BJ (cell line): ENCODE measurements at regions not wholly inside any gene's neighbourhood (a gene's known extent, or its start where the extent isn't known, plus 50 kb on each side); places are given as distances from the start of the nearest gene placed in this dataset.

Experiments used
- CTCF ChIA-PET: fragments of 350-600 bp; formaldehyde crosslinking; extraction: SDS; loops from one replicate; lab custom pipeline; 2021; ENCODE audit warnings: antibody characterized with exemption, inconsistent platforms; lab: Yijun Ruan, JAX
- POLR2A ChIA-PET: fragments of 300-600 bp; sonication (Branson Sonifier 250); formaldehyde crosslinking; extraction: SDS; loops from one replicate; lab custom pipeline; 2021; ENCODE audit warnings: antibody characterized with exemption; lab: Charles Lee
- DNase-seq: peaks from one replicate; pipeline ENCODE4 v3.0.0-alpha.2; 2011; ENCODE audit warnings: low read depth
- H3K27me3 ChIP-seq: 2 replicates; pipeline ENCODE4 v1.6.0; 2011; ENCODE audit warnings: low read length; ENCODE audit not compliant: control insufficient read depth, insufficient read depth
- H3K36me3 ChIP-seq: 2 replicates; pipeline ENCODE4 v1.5.1; 2011; ENCODE audit warnings: low read length; ENCODE audit not compliant: control insufficient read depth, insufficient read depth
- H3K4me3 ChIP-seq: 2 replicates; pipeline ENCODE4 v1.5.1; 2011; ENCODE audit warnings: low read depth, mild to moderate bottlenecking, control low read depth, low read length
- TF ChIP-seq, protein P1 (sequence below): IDR thresholded peaks from 2 replicates; pipeline ENCODE4 v1.5.1; 2011; ENCODE audit warnings: low read depth, mild to moderate bottlenecking, control low read depth, inconsistent platforms, low read length, moderate library complexity; ENCODE audit not compliant: insufficient read depth

DNA sequence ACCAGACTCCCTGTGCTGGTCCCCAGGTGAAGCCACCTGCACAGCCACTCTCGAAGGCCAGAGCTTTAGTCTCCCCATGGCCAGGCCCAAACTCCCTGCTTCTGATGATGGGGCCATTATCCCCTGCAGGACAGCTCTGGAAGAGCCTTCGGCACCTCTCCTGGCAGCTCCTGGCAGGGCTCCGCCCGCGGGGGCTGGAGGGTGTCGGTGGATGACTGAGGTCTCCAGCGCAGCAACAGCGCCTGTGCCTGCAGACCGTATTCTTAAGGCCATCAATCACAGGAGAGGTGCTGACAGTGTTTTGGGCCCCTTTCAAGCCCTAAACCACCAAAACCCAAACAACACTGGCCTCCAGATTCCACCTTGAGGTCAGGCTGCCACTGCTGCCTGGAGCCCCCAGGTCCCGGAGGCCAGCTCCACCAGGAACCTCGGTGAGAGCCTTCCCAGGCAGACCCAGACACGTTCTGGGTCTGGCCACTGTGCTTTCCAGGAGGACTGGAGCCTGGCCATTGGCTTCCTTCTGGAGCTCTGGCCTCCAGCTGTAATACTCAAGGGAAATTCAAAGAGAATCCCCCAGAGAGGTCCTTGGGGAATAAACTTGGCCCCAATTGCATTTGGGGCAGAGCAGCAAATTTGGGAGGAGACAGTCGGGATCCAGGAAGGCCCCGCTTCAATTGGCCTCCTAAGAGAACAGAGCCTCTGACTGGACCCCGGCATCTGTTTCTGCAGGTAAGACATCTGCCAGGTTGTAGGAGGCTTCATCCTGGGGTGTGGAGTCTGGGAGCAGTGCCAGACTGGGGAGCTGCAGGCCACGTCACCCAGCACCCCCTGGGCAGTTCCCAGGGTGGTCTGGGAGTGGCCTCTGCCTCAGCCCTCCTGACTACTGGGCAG lies 210.6 kb upstream of the RTL1 start:
- ChIA-PET POLR2A (no interaction called here), CTCF (no interaction called here)
- TF ChIP-seq, protein P1, sequence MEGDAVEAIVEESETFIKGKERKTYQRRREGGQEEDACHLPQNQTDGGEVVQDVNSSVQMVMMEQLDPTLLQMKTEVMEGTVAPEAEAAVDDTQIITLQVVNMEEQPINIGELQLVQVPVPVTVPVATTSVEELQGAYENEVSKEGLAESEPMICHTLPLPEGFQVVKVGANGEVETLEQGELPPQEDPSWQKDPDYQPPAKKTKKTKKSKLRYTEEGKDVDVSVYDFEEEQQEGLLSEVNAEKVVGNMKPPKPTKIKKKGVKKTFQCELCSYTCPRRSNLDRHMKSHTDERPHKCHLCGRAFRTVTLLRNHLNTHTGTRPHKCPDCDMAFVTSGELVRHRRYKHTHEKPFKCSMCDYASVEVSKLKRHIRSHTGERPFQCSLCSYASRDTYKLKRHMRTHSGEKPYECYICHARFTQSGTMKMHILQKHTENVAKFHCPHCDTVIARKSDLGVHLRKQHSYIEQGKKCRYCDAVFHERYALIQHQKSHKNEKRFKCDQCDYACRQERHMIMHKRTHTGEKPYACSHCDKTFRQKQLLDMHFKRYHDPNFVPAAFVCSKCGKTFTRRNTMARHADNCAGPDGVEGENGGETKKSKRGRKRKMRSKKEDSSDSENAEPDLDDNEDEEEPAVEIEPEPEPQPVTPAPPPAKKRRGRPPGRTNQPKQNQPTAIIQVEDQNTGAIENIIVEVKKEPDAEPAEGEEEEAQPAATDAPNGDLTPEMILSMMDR: no peak
- Histone ChIP-seq H3K27me3 (no peaks in the 10 kb centered on the region; the same call in 1 of the 2 replicates), H3K36me3 (no peaks in the 10 kb centered on the region), H3K4me3 (no peak overlapping the region)
- DNase-seq: no peak

DNA sequence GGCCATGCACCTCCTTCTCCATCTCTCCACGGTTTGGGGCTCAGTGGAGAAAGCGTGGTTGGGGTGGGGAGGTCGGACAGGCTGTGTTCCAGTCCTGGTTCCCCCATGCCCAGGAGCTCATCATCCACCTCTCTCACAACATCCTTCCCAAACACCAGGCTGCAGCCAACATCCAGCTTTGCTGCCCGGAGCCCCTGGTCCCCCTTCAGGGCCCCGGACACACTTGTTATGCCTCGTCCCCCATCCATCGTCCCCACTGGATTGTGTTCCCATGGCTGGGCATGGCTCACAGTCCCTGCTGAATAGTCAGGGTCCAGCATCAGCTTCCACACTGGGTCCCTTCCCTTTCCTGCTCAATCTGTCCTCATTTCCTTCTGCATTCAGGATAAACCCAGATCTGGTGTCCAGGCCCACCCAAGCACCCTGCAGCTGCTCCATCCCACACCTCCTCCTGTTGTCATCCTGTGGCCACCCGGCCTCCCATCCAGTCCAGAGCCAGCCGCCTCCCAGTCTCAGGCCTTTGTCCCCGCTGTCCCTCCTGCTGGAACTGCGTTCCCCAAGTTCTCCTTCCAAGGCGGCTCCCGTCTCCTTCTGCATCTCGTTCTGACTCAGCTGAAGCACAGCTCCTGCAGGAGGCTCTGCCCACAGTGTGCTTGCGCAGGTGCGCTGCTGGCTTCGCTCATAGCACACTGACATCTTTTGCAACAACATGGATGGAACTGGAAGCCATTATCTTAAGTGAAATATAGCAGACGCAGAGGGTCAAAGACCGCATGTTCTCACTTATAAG lies 211.4 kb upstream of the RTL1 start:
- ChIA-PET CTCF (no interaction called here), POLR2A (no interaction called here)
- H3K4me3 ChIP-seq: no peak overlapping the region
- TF ChIP-seq, protein P1: no peak
- no peak for DNase-seq
- no peaks in the 10 kb centered on the region for H3K36me3 ChIP-seq
- H3K27me3 ChIP-seq: peaks cover 3% of the 10 kb centered on the region; the same call in 1 of the 2 replicates

DNA sequence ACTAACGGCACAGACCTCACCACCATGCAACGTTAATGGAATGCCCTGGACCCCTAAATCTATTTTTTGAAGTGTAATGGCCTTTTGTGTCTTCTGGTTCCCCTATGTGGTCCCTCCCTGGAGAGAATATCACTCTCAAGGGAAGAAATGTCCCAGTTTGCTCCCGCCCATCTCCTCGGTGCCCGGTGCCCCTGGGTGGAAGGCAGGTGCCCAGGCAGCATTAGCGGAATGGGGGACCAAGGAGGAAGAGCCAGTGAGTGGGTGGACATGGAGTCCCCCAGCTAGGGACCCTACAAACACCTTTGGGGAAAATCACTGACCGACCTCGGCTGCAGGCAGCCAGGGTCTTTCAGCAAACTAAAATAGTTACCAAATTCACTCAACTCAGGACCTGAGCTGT lies 212.1 kb upstream of the RTL1 start:
- no peak overlapping the region for H3K4me3 ChIP-seq
- no peak for DNase-seq
- POLR2A ChIA-PET: no interaction called here
- TF ChIP-seq, protein P1: no peak
- CTCF ChIA-PET: no interaction called here
- H3K36me3 ChIP-seq: no peaks in the 10 kb centered on the region
- H3K27me3 ChIP-seq: peaks cover 5% of the 10 kb centered on the region

DNA sequence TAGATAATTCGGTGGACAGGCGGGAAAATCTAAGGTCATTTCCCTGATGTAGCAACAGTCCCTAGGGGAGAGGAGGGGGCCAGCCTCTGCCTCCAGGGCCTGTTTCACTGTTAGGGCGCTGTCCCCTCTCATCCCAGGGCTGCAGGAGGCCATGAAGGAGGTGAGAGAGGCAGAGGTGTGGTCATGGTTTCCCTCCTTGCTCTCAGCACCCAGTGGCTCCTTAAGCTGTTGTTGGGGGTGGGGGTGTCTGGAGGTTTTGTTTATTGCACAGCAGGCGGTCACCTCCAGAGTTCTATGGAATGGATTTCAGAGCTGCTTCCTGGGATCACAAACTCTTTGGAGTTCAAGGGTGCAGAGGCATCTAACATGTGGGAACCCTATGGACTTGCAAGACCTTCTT lies 212.5 kb upstream of the RTL1 start:
- CTCF ChIA-PET: no interaction called here

More for the DNA sequence above, 212.5 kb upstream of the RTL1 start:
- H3K27me3 ChIP-seq: peaks cover 5% of the 10 kb centered on the region
- H3K4me3 ChIP-seq: no peak overlapping the region
- POLR2A ChIA-PET: no interaction called here
- TF ChIP-seq, protein P1: no peak
- H3K36me3 ChIP-seq: no peaks in the 10 kb centered on the region
- DNase-seq: no peak
